HUES6 (cell line): ENCODE measurements at regions not wholly inside any gene's neighbourhood (a gene's known extent, or its start where the extent isn't known, plus 50 kb on each side); places are given as distances from the start of the nearest gene placed in this dataset.

Experiments used
- H3K27ac ChIP-seq: 2 replicates; pipeline ENCODE4 v1.7.0; 2013; ENCODE audit warnings: low read depth, mild to moderate bottlenecking, low read length, inconsistent platforms
- H3K27me3 ChIP-seq: 2 replicates; pipeline ENCODE4 v1.6.1; 2013; ENCODE audit warnings: low read length; ENCODE audit not compliant: control insufficient read depth, insufficient read depth
- H3K36me3 ChIP-seq: 2 replicates; pipeline ENCODE4 v1.6.1; 2013; ENCODE audit warnings: low read length; ENCODE audit not compliant: control insufficient read depth, insufficient read depth
- H3K4me1 ChIP-seq: 2 replicates; pipeline ENCODE4 v1.6.1; 2013; ENCODE audit warnings: low read length; ENCODE audit not compliant: control insufficient read depth, insufficient read depth
- H3K4me3 ChIP-seq: 2 replicates; pipeline ENCODE4 v1.5.1; 2013; ENCODE audit warnings: low read depth, low read length
- H3K9ac ChIP-seq: one replicate; pipeline ENCODE4 v1.6.1; 2013; ENCODE audit warnings: mild to moderate bottlenecking, low read length
- H3K9me3 ChIP-seq: 2 replicates; pipeline ENCODE4 v1.6.1; 2013; ENCODE audit warnings: low read depth, low read length; ENCODE audit not compliant: control insufficient read depth, insufficient read depth

GRCh38 chr13:105328212-105328611, 1207.2 kb downstream of the EFNB2 start:
- Histone ChIP-seq H3K27me3 (no peaks in the 10 kb centered on the region), H3K36me3 (no peaks in the 10 kb centered on the region), H3K9ac (no peak overlapping the region), H3K4me3 (no peak overlapping the region), H3K9me3 (peaks cover 5% of the 10 kb centered on the region; the same call in 1 of the 2 replicates), H3K4me1 (no peaks in the 10 kb centered on the region), H3K27ac (no peak overlapping the region)

- Histone ChIP-seq H3K9ac (no peak overlapping the region), H3K4me3 (no peak overlapping the region), H3K9me3 (peaks cover 5% of the 10 kb centered on the region; the same call in 1 of the 2 replicates), H3K27ac (no peak overlapping the region), H3K36me3 (no peaks in the 10 kb centered on the region), H3K4me1 (no peaks in the 10 kb centered on the region), H3K27me3 (no peaks in the 10 kb centered on the region)
These were observed 1207.8 kb downstream of the EFNB2 start for GRCh38 chr13:105327581-105328126.

GRCh38 chr13:105319875-105320274, 1215.6 kb downstream of the EFNB2 start:
- H3K9me3 ChIP-seq: no peaks in the 10 kb centered on the region
- H3K36me3 ChIP-seq: no peaks in the 10 kb centered on the region

GRCh38 chr13:105316731-105317130, 1218.7 kb downstream of the EFNB2 start:
- Histone ChIP-seq H3K4me3 (no peak overlapping the region), H3K27ac (no peak overlapping the region), H3K36me3 (no peaks in the 10 kb centered on the region), H3K4me1 (no peaks in the 10 kb centered on the region), H3K27me3 (no peaks in the 10 kb centered on the region), H3K9ac (no peak overlapping the region), H3K9me3 (no peaks in the 10 kb centered on the region)

More at GRCh38 chr13:105319875-105320274, 1215.6 kb downstream of the EFNB2 start:
- no peak overlapping the region for H3K4me3 ChIP-seq
- H3K27ac ChIP-seq: no peak overlapping the region
- no peaks in the 10 kb centered on the region for H3K4me1 ChIP-seq
- H3K27me3 ChIP-seq: no peaks in the 10 kb centered on the region
- H3K9ac ChIP-seq: no peak overlapping the region

- Histone ChIP-seq H3K36me3 (no peaks in the 10 kb centered on the region), H3K9ac (no peak overlapping the region), H3K27ac (no peak overlapping the region), H3K4me3 (no peak overlapping the region), H3K27me3 (no peaks in the 10 kb centered on the region), H3K4me1 (no peaks in the 10 kb centered on the region), H3K9me3 (peaks cover 4% of the 10 kb centered on the region; the same call in 1 of the 2 replicates)
These were observed 1222.6 kb downstream of the EFNB2 start for GRCh38 chr13:105312906-105313305.

- H3K9me3 ChIP-seq: peaks cover 4% of the 10 kb centered on the region; the same call in 1 of the 2 replicates
- no peak overlapping the region for H3K9ac ChIP-seq
- no peaks in the 10 kb centered on the region for H3K4me1 ChIP-seq
- no peak overlapping the region for H3K27ac ChIP-seq
- no peaks in the 10 kb centered on the region for H3K36me3 ChIP-seq
- no peaks in the 10 kb centered on the region for H3K27me3 ChIP-seq
- no peak overlapping the region for H3K4me3 ChIP-seq
These were observed 1224.4 kb downstream of the EFNB2 start for GRCh38 chr13:105311094-105311493.

DNA sequence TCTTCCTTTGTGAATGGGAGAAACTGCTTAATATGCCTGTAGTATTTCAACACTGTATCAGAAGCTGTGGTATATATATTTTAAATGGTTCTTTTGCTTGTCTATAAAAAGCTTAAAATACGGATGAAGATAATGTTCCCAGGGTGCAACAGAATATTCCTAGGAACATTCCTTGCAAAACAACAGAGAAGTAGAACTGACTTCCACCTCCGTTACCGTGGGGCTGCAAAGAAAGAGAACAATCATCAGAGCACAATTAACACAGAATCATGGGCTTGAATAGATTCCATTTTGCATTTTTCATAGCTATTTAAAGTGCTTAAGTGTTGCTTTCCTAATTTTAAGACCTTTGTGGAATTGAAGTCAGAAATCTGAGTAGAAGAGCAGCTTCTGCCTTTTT, 1227.7 kb downstream of the EFNB2 start:
- Histone ChIP-seq H3K9me3 (peaks cover 4% of the 10 kb centered on the region; the same call in 1 of the 2 replicates), H3K36me3 (no peaks in the 10 kb centered on the region), H3K27me3 (no peaks in the 10 kb centered on the region), H3K27ac (no peak overlapping the region), H3K4me1 (no peaks in the 10 kb centered on the region), H3K9ac (no peak overlapping the region), H3K4me3 (no peak overlapping the region)

GRCh38 chr13:105297839-105298238, 1237.6 kb downstream of the EFNB2 start:
- Histone ChIP-seq H3K27me3 (no peaks in the 10 kb centered on the region), H3K4me3 (no peak overlapping the region), H3K4me1 (no peaks in the 10 kb centered on the region), H3K27ac (no peak overlapping the region), H3K9ac (no peak overlapping the region), H3K9me3 (no peaks in the 10 kb centered on the region), H3K36me3 (no peaks in the 10 kb centered on the region)

DNA sequence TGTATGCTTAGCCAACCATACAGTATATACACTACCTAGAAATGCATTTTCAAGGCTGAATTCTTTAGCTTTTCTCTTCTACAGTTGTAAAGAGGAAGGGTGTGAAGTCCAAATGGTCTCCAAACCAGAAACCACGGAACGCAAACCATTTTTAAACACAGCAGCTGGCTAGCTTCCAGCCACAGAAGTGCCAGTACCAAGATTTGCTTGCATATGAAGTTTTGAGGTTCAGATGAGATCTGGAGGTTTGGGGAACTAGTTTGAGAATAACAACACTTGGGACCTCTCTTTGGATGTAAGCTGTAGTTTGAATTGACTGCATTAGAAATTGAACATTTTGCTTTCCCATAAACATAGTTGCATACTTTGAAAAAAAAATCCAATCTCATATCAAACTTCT, 1243.5 kb downstream of the EFNB2 start:
- Histone ChIP-seq H3K4me1 (no peaks in the 10 kb centered on the region), H3K27ac (no peak overlapping the region), H3K4me3 (no peak overlapping the region), H3K9ac (no peak overlapping the region), H3K27me3 (no peaks in the 10 kb centered on the region), H3K36me3 (no peaks in the 10 kb centered on the region), H3K9me3 (no peaks in the 10 kb centered on the region)

- Histone ChIP-seq H3K36me3 (no peaks in the 10 kb centered on the region), H3K27ac (no peak overlapping the region), H3K27me3 (no peaks in the 10 kb centered on the region), H3K4me1 (no peaks in the 10 kb centered on the region), H3K4me3 (no peak overlapping the region), H3K9ac (no peak overlapping the region), H3K9me3 (no peaks in the 10 kb centered on the region)
These were observed 1244.9 kb downstream of the EFNB2 start for GRCh38 chr13:105290596-105290995.

GRCh38 chr13:105285526-105285925, 1249.9 kb downstream of the EFNB2 start:
- peaks cover 33% of the 10 kb centered on the region for H3K4me1 ChIP-seq
- H3K27me3 ChIP-seq: no peaks in the 10 kb centered on the region
- no peaks in the 10 kb centered on the region for H3K9me3 ChIP-seq
- H3K4me3 ChIP-seq: no peak overlapping the region
- no peak overlapping the region for H3K9ac ChIP-seq
- no peak overlapping the region for H3K27ac ChIP-seq
- no peaks in the 10 kb centered on the region for H3K36me3 ChIP-seq
